Activated CD4-positive, alpha-beta T cell treated with anti-CD3 and anti-CD28 coated beads, Interleukin-2, Interleukin-4, amounts not matched to agents 100 ng/mL and 50 ng/mL, durations not matched to agents 16 hours and 8 hours (primary cell): ENCODE measurements at regions not wholly inside any gene's neighbourhood (a gene's known extent, or its start where the extent isn't known, plus 50 kb on each side); places are given as distances from the start of the nearest gene placed in this dataset.

Source experiments
- DNase-seq: peaks from one replicate; pipeline ENCODE4 v3.0.0-alpha.2; 2020; ENCODE audit warnings: low spot score

- DNase-seq: no peak
Measured at GRCh38 chr21:38929142-38929541, 123.4 kb downstream of the ETS2 start.

GRCh38 chr21:38927776-38928175 is 122.0 kb downstream of the ETS2 start:
- DNase-seq: no peak

- no peak for DNase-seq
Measured at GRCh38 chr21:38925923-38926322, 120.2 kb downstream of the ETS2 start.

- DNase-seq: no peak
Measured at GRCh38 chr21:38925478-38925877, 119.7 kb downstream of the ETS2 start.

- DNase-seq: no peak
Measured at GRCh38 chr21:38924954-38925353, 119.2 kb downstream of the ETS2 start.

GRCh38 chr21:38923429-38923828 is 117.7 kb downstream of the ETS2 start:
- DNase-seq: no peak

- no peak for DNase-seq
Measured at GRCh38 chr21:38922474-38923235, 116.9 kb downstream of the ETS2 start.

- no peak for DNase-seq
Measured at GRCh38 chr21:38921511-38922251, 116.0 kb downstream of the ETS2 start.

GRCh38 chr21:38920631-38921398 is 115.1 kb downstream of the ETS2 start:
- no peak for DNase-seq

GRCh38 chr21:38918607-38919346 is 113.0 kb downstream of the ETS2 start:
- no peak for DNase-seq

- DNase-seq: no peak
Measured at GRCh38 chr21:38917043-38917774, 111.5 kb downstream of the ETS2 start.

- no peak for DNase-seq
Measured at GRCh38 chr21:38916214-38916964, 110.7 kb downstream of the ETS2 start.

GRCh38 chr21:38915546-38915945 is 109.8 kb downstream of the ETS2 start:
- DNase-seq: no peak

- no peak for DNase-seq
Measured at GRCh38 chr21:38914528-38915293, 109.0 kb downstream of the ETS2 start.

- no peak for DNase-seq
Measured at GRCh38 chr21:38913893-38914527, 108.3 kb downstream of the ETS2 start.

- DNase-seq: no peak
Measured at GRCh38 chr21:38913120-38913892, 107.6 kb downstream of the ETS2 start.

- DNase-seq: no peak
Measured at GRCh38 chr21:38912789-38913119, 107.0 kb downstream of the ETS2 start.

GRCh38 chr21:38912102-38912629 is 106.4 kb downstream of the ETS2 start:
- no peak for DNase-seq
